NCI-H1436 (cell line): ENCODE measurements at regions not wholly inside any gene's neighbourhood (a gene's known extent, or its start where the extent isn't known, plus 50 kb on each side); places are given as distances from the start of the nearest gene placed in this dataset.

Experiments used
- DNase-seq: peaks from one replicate; lab custom pipeline; 2025; lab: John Stamatoyannopoulos, UW

DNA sequence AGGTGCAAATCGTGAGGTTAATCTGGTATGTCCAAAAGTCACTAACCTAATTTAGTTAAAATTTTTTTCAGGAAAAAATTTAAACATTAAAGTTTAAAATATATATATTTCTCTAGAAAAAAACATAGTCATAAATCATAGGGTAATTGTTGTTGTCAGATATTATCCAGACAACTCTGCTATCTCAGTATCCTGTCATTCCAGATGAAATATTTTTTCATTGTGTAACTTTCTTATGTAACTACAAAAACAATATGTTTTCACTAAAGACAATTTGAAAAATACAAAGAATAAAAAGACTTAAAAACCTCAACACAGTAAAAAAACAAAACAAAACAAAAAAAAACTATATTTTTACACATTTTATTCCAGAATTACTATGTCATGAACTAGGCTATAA, 57.6 kb downstream of the TENT5A start:
- no peak for DNase-seq

DNA sequence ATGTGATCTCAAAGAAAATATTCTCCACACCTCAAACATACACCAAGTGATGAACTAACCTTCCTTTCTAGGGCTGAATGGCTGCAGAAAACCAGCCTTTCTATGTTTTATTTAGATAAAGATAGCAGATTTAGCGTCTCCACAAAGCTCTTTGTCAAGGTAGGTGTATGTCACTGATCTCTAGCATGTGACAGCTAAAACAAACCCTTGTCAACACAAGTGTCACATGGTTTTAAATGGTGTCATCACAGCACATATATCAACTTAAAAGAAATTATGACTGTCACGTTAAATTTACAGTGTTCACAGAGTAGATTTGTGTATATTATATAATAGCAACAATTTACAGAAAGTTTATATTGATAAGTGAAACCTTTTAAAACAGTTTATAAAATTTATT, 58.3 kb downstream of the TENT5A start:
- no peak for DNase-seq

DNA sequence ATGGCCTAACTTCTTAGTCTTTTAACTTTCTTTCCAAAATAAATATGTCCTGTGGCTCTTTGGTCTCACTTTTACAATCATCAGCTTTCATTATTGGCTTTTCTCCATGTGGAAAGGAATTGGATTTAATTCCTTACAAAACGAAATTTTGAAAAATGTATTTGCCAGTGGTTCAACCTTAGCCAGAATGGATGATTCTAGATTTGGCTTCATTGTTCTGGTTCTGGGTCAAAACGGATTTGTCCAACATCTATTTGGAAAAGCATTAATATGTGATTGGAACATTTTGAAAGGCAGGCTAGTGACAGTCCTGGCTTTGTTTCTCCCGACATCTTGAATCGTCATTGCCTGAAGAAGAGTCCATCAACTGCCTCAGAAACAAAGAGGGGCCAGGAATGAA, 59.2 kb downstream of the TENT5A start:
- no peak for DNase-seq

DNA sequence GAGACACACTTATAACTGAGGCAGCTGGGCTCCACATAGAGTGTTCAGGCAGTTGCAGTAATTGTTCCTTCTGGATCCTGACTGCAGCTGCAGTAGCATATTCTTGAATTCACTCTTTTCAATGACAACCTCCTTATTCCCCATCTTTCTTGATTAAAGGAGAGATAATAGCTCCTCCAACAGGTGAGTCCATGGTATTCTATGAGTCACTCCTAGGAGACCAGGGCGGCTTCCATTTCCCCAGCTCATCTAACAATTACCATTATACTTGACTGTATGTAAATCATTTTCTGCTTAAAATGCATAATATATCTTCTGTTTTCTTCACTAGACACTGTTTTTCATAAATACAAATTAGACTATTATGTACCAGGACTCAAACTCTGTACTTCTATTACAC, 62.4 kb downstream of the TENT5A start:
- peak; percentile 5 for DNase-seq

- peak; percentile 10 for DNase-seq
Observed at GRCh38 chr6:81689580-81689979, 62.9 kb downstream of the TENT5A start.

- no peak for DNase-seq
Observed at GRCh38 chr6:81683912-81684311, 68.6 kb downstream of the TENT5A start.

DNA sequence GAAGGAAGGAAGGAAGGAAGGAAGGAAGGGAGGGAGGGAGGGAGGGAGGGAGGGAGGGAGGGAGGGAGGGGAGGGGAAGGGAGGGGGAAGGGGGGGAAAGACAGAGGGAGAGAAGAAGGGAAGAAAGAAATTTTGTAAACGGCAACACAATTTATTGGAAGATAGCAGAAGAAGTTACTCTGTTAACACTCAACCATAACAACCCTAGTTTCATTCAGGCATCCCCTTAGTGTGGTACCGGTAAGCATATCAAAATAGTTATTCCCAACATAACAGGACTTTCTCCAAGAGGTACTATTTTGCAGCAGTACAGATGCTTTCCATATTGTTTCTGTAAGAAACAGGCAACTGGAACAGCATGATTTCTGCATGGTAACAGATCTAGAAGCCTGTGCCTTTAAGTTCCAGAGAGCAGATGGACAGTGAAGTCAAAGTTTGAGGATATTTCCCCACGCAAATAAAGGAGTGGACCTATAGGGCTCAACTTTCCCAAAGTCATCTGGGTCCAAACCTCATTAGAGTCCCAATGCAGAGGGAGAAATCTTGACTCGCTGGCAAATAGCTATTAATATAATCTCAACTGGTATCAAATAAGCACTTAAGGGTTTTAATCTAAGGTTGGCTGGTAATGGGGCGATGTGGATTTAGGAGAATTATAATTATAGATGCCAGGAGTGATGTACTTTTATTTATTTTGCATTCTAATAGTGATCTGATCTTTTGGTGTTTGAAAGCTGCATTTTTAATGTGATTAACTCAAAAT, 69.4 kb downstream of the TENT5A start:
- no peak for DNase-seq

GRCh38 chr6:81682235-81682795, 70.2 kb downstream of the TENT5A start:
- DNase-seq, result no peak

GRCh38 chr6:81669445-81669844, 83.0 kb downstream of the TENT5A start:
- no peak for DNase-seq

GRCh38 chr6:81668615-81669047, 83.8 kb downstream of the TENT5A start:
- DNase-seq, result no peak

DNA sequence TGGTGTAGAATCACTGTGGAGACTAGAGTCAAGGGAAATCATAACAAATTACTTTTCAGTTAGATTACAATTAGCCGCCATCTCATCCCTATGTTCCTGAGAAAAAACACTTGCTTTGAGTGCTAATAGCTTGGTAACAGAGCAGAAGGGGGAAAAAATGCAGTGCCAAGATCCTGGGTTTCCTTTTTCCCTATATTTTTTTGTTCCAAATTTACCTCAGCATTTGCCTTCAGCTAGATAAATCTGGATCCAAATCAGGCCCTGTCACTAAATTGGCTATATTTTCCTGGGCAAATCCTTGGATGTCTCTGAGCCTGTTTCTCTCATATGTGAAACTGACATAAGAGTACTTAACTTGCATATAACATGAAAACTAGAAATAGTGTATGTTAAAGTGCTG, 86.0 kb downstream of the TENT5A start:
- no peak for DNase-seq

- no peak for DNase-seq
Observed at GRCh38 chr6:81656231-81656630, 96.2 kb downstream of the TENT5A start.

- DNase-seq, result no peak
Observed at GRCh38 chr6:81655696-81656095, 96.8 kb downstream of the TENT5A start.

DNA sequence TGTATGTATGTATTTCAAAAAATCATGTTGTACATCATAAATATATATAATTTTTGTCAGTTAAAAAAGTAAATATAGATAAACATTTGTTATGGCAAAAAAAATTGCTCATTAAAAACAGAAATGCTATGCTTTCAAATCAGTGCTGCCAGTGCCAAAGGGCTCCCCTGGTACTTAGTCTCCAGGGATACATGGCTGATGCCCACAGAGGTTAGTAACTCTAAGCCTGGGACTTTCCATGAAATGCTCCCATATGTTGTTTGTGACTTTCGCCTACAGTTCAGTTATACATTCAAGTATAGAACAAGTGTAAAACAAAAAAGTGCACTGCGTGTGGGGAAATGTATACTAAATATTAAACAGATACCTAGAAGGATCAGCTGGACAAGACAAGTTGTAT, 104.0 kb downstream of the TENT5A start:
- no peak for DNase-seq

GRCh38 chr6:81643156-81643555, 109.3 kb downstream of the TENT5A start:
- DNase-seq, result no peak

DNA sequence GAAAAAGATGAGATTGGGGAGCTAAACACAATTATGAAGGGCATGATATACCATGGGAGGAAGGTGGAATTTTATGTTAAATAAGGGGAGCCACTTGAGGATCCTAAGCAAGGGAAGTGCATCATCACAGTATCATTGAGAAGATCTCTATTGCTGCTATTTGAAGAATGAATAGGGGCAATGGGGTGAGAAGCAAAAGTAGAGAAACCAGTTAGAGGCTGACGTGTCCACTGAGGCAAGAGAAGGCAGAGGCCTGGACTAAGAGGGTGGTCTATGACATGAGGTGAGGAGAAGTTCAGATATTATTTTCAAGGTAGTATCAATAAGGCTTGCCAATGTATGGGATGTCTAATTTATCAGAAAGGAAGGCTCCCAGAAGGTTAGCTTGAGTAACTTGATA, 111.6 kb downstream of the TENT5A start:
- DNase-seq, result no peak

- no peak for DNase-seq
Observed at GRCh38 chr6:81640126-81640525, 112.4 kb downstream of the TENT5A start.

- no peak for DNase-seq
Observed at GRCh38 chr6:81638366-81638765, 114.1 kb downstream of the TENT5A start.

DNA sequence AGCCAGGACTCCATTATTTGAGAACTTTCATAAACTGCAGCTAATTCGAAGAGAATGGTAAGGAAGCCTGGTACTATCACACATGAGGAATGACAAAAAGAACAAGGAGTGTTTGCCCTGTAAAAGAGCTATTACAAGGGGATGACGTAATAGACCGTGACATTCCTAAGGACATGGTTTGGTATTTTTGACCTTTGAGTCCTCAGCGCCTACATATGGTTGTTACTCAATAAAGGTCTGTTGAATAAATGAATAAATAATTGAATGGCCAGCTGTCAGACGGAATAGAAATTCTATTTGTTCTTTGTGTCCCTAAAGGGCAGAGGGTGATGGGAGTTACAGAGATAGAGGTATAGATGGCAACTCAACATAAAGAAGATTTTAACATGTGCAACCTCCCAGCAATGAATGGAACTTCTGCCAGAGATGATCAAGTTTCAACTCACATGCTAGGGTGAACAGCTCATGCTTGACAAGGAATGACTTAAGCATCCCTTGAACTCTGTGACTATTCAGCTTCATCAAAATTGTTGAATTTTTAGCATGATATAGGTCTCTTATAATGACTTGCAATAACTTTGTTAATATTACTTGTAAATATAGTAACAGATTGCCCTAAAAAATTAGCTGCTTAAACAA, 115.4 kb downstream of the TENT5A start:
- no peak for DNase-seq

GRCh38 chr6:81634155-81634880, 118.2 kb downstream of the TENT5A start:
- DNase-seq, result no peak

DNA sequence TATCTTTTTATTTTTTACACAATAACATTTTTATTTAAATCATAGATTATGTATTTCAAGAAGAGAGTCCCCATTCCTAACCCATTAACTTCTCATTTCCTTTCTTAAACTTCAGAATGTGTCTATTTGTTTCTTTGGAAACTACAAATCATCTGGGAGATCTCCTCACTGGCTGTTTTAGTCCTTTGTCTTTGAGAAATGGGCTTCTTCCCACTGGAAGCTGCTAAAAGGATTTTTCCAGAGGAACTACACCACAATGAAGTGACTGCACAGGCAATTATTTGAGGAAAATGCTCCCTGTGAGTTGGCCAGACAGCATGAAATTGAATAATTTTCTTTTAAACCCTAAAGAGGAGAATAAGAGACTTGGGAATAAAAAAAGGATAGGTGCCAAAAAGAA, 119.1 kb downstream of the TENT5A start:
- DNase-seq, result no peak

GRCh38 chr6:81630719-81631118, 121.8 kb downstream of the TENT5A start:
- DNase-seq, result no peak

DNA sequence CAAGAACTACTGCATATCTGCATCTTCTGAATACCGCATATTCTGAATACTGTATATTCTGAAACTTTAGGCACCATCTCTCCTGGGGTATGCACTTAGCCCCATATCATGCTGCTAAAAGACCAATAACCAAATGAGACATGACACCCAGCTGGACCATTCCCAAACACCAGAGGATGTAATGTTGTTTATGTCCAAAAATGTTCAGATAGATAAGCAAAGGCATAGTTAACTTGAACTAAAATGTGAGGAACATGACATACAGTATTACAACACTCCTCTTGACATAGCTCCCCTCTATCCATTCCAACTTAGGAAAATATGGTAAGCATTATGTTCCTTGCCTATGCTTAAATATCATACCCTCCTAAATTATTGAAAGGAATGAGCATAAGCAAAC, 127.3 kb downstream of the TENT5A start:
- no peak for DNase-seq
